HG03095 (cell line): ENCODE measurements at regions not wholly inside any gene's neighbourhood (a gene's known extent, or its start where the extent isn't known, plus 50 kb on each side); places are given as distances from the start of the nearest gene placed in this dataset.
"Not testable (repeated sequence)": the region's sequence is repeated elsewhere in the genome, so short reads cannot be mapped to it uniquely, and the experiment has no call there.

ENCODE experiments used
- ATAC-seq: cut with Tn5 transposase; IDR thresholded peaks from one replicate; pipeline ENCODE4 v1.9.1; 2021; ENCODE audit warnings: moderate library complexity; ENCODE audit not compliant: unreplicated experiment

- no peak for ATAC-seq
Observed at GRCh38 chrX:114272096-114272686, 311.7 kb upstream of the HTR2C start.

DNA sequence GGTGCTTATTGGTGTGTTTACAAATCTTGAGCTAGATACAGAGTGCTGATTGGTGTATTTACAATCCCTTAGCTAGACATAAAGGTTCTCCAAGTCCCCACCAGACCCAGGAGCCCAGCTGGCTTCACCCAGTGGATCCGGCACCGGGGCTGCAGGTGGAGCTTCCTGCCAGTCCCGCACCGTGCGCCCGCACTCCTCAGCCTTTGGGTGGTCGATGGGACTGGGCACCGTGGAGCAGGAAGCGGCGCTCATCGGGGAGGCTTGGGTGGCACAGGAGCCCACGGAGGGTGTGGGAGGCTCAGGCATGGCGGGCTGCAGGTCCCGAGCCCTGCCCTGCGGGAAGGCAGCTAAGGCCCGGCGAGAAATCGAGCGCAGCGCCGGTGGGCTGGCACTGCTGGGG is 313.5 kb upstream of the HTR2C start:
- not testable (repeated sequence) for ATAC-seq

DNA sequence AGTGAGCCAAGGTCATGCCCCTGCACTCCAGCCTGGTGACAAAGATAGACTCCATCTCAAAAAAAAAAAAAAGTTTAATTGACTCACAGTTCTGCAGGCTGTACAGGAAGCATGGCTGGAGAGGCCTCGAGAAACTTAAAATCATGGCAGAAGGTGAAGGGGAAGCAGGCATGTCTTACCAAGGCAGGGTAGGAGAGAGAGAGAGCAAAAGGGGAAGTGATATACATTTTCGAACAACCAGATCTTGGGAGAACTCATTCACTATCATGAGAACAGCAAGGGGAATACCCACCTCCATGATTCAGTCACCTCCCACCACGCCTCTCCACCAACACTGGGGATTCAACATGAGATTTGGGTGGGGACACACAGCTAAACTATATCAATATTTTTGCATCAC is 315.2 kb upstream of the HTR2C start:
- ATAC-seq, result no peak

GRCh38 chrX:114267142-114267541 is 316.7 kb upstream of the HTR2C start:
- ATAC-seq, result no peak

DNA sequence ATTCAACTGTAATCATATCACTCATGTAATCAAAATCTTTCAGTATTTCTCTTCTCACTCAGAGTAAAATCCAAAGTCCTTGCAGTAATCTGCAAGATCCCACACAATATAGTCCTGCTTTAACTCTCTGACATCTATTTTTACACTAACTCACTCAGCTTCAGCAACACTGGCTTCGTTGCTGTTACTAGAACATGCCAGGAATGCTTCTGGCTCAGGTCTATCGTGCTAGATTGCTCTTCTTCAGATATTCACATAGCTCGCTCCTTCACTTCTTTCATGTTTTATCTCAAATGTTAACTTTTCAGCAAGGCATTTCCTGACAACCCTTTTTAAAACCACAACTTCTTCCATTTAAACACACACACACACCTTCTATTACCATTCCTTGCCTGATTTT is 331.7 kb upstream of the HTR2C start:
- ATAC-seq, result no peak

DNA sequence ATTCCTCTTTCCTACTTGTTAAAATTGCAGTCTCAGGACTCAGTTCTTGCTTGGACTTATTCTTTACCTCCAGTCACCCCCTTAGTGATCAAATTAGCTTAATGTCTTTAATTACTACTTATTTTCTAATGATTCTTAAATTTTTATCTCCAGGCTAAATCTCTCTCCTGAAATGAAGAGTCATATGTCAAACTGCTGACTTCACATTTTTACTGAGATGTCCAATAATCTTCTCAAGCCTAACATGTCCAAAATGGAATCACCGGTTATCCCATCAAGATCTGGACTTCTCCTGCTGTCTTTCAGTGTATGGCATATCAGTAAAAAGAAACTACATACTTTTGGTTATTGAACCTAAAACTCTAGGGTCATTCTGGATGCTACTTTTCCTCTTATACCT is 332.3 kb upstream of the HTR2C start:
- no peak for ATAC-seq

GRCh38 chrX:114221445-114221844 is 362.4 kb upstream of the HTR2C start:
- no peak for ATAC-seq

GRCh38 chrX:114210879-114211278 is 373.0 kb upstream of the HTR2C start:
- ATAC-seq, result no peak

DNA sequence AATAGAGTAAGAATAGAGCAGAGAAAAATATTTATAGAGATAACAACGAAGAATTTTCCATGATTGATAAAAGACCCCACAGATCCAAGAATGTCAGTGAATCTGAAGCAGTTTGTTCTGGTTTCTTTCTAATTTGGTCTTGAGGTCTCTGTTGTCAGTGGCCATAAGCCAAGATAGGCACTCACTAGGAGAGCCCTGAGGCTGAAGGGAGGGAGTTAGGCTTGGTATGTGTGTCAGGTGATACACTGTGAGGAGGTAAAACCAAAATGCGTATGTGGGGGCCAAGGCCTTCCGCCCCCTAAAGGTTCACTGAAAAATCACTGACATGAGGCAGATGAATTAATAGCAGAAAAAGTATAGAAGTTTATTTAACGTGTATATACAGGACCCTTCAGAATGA is 382.3 kb upstream of the HTR2C start:
- ATAC-seq, result no peak

DNA sequence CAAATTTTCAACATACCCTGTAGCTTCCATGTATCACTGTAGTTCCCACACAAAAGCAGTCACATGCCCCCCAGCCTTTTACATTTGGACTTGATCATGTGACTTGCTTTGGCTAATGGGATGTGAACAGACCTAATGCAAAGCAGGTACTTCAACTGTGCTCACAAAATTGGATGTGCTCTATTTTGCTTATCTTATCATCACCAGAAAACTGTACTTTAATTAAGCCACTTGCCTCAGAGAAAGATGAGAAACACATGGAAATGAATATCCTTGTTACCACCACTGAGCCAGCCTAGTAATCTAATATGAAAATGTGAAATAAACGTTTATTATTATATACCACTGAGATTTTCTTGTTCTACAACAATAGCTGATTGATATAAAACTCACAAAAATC is 402.7 kb upstream of the HTR2C start:
- no peak for ATAC-seq

DNA sequence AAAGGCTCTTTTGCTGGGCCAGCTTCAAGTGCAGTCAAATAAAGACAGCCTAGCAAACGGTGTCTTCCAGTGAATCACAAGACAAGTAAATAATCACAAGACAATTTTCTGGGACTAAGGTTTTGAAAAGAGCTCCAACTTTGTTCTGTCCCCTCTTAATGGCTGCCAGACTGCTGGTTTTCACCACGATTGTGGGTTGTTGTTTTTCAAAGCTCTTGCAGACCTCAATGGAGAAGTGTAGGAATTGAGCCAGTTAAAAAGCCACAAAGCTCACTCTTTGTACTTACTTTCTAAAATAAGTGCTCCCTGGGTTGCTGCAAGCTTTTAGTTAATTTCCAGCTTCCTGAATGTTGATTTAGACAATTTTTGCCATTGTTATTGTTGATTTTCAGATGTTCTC is 405.8 kb upstream of the HTR2C start:
- ATAC-seq, result no peak

GRCh38 chrX:114167276-114167675 is 416.6 kb upstream of the HTR2C start:
- ATAC-seq, result not testable (repeated sequence)

- no peak for ATAC-seq
Observed at GRCh38 chrX:114166601-114167000, 417.3 kb upstream of the HTR2C start.

- no peak for ATAC-seq
Observed at GRCh38 chrX:114165537-114165936, 418.3 kb upstream of the HTR2C start.

GRCh38 chrX:114162068-114162735 is 421.7 kb upstream of the HTR2C start:
- no peak for ATAC-seq

- ATAC-seq, result no peak
Observed at GRCh38 chrX:114152801-114153200, 431.1 kb upstream of the HTR2C start.

GRCh38 chrX:114152130-114152529 is 431.8 kb upstream of the HTR2C start:
- no peak for ATAC-seq

DNA sequence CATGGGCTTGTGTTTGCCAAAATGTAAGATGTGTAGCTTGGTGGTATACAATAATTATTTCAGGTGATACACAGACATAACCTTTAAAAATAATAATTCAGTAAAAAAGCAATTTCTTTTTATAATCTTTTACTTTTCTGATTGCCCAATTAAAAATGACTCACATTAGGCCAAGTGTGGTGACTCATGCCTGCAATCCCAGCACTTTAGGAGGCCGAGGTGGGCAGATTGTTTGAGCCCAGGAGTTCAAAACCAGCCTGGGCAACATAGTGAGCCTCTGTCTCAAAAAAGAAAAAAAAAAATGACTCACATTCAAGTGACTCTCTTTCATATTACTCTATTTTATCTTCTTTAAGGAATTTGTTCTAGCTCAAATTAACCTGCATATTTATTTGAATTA is 449.4 kb upstream of the HTR2C start:
- no peak for ATAC-seq

DNA sequence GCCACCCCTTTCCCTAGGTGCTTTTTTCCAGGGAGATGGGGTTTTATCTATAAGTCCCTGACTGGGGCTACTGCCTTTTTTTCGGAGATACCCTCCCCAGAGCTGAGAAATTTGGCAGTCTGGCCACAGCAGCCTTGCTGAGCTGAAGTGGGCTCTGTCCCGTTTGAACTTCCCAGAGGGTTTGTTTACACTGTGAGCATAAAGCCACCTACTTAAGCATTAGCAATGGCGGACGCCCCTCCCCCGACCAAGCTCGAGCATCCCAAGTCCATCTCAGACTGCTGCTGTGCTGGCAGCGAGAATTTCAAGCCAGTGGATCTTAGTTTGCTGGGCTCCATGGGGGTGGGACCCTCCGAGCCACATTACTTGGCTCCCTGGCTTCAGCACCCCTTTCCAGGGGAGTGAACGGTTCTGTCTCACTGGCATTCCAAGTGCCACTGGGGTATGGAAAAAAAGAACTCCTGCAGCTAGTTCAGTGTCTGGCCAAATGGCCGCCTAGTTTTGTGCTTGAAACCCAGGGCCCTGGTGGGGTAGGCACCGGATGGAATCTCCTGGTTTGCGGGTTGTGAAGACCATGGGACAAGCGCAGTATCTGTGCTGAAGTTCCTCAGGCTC is 456.4 kb upstream of the HTR2C start:
- no peak for ATAC-seq

DNA sequence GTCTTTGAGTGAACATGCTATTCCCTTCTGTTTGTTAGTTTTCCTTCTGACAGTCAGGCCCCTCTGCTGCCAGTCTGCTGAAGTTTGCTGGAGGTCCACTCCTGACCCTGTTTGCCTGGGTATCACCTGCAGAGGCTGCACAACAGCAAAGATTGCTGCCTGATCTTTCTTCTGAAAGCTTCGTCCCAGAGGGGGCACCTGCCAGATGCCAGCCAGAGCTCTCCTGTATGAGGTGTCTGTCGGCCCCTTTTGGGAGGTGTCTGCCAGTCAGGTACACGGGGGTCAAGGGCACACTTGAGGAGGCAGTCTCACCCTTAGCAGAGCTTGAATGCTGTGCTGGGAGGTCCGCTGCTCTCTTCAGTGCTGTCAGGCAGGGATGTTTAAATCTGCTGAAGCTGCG is 456.9 kb upstream of the HTR2C start:
- ATAC-seq, result no peak

DNA sequence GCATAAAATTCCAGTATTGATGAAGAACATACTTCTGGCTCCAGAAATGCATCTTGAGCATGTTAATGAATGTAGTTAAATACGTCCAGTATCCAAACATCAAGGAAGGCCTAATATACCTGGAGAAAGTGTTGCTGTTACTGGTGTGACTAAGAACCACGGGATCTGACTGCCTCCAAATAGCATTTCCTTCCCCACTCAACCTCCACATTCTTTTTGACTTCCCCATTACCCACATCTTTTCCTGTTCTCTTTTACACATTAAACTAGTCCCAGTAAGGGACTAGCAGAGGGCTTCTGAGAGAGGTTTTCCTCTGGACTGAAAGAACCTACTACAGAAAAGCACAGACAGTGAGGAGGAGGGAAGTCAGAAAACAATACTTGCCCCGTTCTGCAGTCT is 482.8 kb upstream of the HTR2C start:
- ATAC-seq, result no peak

- no peak for ATAC-seq
Observed at GRCh38 chrX:114097866-114098265, 486.0 kb upstream of the HTR2C start.

- no peak for ATAC-seq
Observed at GRCh38 chrX:114097427-114097826, 486.5 kb upstream of the HTR2C start.
